ENCODE measurements at regions not wholly inside any gene's neighbourhood (a gene's known extent, or its start where the extent isn't known, plus 50 kb on each side); places are given as distances from the start of the nearest gene placed in this dataset.

DNA sequence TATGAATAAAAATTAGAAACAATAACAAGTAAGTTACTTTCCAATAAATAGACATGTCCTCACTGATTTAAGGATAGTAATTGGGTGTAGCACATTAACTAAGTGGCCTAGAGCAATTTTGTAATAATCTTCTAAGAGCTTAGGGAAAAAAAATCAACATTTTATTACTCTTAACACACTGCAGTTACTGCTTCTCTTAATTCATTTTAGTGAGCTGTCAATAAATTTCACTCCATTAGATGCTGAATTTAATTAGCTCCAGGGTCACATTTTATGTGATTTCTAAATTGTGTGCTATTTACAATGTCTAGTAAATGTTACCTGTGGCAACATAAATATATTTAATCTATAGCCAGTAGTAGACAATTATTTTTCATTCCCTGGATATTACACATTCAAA, 612.0 kb downstream of the C4orf33 start:
- in situ Hi-C loops (cut with MboI) = no loop called here
- CTCF ChIA-PET = interaction anchor here (1.1 kb wide), 1 partner anchor 348 kb away, joined by 3 read pairs; no protein-coding TSS in a partner anchor
- H3K79me2 ChIP-seq (ENCODE audit: control insufficient read depth, insufficient read depth, low read length) = no peaks in the 10 kb centered on the region
- H3K27ac ChIP-seq (ENCODE audit: control insufficient read depth, insufficient read depth) = no peak overlapping the region
- H2AFZ ChIP-seq (ENCODE audit: control insufficient read depth, low read depth, low read length) = no peak overlapping the region
- no peak overlapping the region for H3K4me2 ChIP-seq (ENCODE audit: control insufficient read depth, insufficient read depth)
- no peaks in the 10 kb centered on the region for H4K20me1 ChIP-seq (ENCODE audit: control insufficient read depth, insufficient read depth)
- H3K36me3 ChIP-seq (ENCODE audit: control insufficient read depth in 2 of 2, insufficient read depth in 2 of 2, low read length in 1 of 2) = no peaks in the 10 kb centered on the region
- intact Hi-C loops (cut with micrococcal nuclease; ENCODE audit: unreplicated experiment) = no loop called here
- no peak overlapping the region for H3K9ac ChIP-seq (ENCODE audit: control insufficient read depth, insufficient read depth, low read length)
- DNase-seq (ENCODE audit: low read depth, low spot score) (no peak), ATAC-seq (no peak), FAIRE-seq (no peak)
- H3K4me3 ChIP-seq = no peak overlapping the region
- SMC1A ChIA-PET (ENCODE audit: uncharacterized antibody, unreplicated experiment) = no interaction called here
- BruUV-seq (replicated peaks) = no TSS peak
- no peaks in the 10 kb centered on the region for H3K27me3 ChIP-seq (replicated peaks in 1 of 2; ENCODE audit: control insufficient read depth in 2 of 2, insufficient read depth in 2 of 2, low read length in 1 of 2)
- RAD21 ChIA-PET (ENCODE audit: unreplicated experiment) = no interaction called here
- POLR2A ChIA-PET = no interaction called here
- TF ChIP-seq SP1 (IDR thresholded peaks at IDR 0.05; ENCODE audit: low read depth, low read length) = no peak
- TF ChIP-seq, protein P1, sequence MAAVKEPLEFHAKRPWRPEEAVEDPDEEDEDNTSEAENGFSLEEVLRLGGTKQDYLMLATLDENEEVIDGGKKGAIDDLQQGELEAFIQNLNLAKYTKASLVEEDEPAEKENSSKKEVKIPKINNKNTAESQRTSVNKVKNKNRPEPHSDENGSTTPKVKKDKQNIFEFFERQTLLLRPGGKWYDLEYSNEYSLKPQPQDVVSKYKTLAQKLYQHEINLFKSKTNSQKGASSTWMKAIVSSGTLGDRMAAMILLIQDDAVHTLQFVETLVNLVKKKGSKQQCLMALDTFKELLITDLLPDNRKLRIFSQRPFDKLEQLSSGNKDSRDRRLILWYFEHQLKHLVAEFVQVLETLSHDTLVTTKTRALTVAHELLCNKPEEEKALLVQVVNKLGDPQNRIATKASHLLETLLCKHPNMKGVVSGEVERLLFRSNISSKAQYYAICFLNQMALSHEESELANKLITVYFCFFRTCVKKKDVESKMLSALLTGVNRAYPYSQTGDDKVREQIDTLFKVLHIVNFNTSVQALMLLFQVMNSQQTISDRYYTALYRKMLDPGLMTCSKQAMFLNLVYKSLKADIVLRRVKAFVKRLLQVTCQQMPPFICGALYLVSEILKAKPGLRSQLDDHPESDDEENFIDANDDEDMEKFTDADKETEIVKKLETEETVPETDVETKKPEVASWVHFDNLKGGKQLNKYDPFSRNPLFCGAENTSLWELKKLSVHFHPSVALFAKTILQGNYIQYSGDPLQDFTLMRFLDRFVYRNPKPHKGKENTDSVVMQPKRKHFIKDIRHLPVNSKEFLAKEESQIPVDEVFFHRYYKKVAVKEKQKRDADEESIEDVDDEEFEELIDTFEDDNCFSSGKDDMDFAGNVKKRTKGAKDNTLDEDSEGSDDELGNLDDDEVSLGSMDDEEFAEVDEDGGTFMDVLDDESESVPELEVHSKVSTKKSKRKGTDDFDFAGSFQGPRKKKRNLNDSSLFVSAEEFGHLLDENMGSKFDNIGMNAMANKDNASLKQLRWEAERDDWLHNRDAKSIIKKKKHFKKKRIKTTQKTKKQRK (IDR thresholded peaks at IDR 0.05; ENCODE audit: low read depth, low read length) = no peak
- TF ChIP-seq, protein P2, sequence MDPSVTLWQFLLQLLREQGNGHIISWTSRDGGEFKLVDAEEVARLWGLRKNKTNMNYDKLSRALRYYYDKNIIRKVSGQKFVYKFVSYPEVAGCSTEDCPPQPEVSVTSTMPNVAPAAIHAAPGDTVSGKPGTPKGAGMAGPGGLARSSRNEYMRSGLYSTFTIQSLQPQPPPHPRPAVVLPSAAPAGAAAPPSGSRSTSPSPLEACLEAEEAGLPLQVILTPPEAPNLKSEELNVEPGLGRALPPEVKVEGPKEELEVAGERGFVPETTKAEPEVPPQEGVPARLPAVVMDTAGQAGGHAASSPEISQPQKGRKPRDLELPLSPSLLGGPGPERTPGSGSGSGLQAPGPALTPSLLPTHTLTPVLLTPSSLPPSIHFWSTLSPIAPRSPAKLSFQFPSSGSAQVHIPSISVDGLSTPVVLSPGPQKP (IDR thresholded peaks at IDR 0.05; ENCODE audit: low read depth, low read length) = no peak
- no peak for TF ChIP-seq NFIC (IDR thresholded peaks at IDR 0.05; ENCODE audit: low read depth, low read length)
- TF ChIP-seq NR2F1 (conservative IDR thresholded peaks at IDR 0.05) = no peak
- TF ChIP-seq, protein P3, sequence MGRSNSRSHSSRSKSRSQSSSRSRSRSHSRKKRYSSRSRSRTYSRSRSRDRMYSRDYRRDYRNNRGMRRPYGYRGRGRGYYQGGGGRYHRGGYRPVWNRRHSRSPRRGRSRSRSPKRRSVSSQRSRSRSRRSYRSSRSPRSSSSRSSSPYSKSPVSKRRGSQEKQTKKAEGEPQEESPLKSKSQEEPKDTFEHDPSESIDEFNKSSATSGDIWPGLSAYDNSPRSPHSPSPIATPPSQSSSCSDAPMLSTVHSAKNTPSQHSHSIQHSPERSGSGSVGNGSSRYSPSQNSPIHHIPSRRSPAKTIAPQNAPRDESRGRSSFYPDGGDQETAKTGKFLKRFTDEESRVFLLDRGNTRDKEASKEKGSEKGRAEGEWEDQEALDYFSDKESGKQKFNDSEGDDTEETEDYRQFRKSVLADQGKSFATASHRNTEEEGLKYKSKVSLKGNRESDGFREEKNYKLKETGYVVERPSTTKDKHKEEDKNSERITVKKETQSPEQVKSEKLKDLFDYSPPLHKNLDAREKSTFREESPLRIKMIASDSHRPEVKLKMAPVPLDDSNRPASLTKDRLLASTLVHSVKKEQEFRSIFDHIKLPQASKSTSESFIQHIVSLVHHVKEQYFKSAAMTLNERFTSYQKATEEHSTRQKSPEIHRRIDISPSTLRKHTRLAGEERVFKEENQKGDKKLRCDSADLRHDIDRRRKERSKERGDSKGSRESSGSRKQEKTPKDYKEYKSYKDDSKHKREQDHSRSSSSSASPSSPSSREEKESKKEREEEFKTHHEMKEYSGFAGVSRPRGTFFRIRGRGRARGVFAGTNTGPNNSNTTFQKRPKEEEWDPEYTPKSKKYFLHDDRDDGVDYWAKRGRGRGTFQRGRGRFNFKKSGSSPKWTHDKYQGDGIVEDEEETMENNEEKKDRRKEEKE (IDR thresholded peaks at IDR 0.05) = no peak
- TF ChIP-seq ATF2 (IDR thresholded peaks at IDR 0.05; ENCODE audit: low read length) = no peak
- TF ChIP-seq SIN3A (IDR thresholded peaks at IDR 0.05; ENCODE audit: low read depth, low read length) = no peak
- TF ChIP-seq ZNF622 (IDR thresholded peaks at IDR 0.05) = no peak
- no peak for TF ChIP-seq ZNF384 (IDR thresholded peaks at IDR 0.05; ENCODE audit: borderline replicate concordance, low read depth, low read length)
- TF ChIP-seq RBBP5 (conservative IDR thresholded peaks at IDR 0.05) = no peak
- no peak for TF ChIP-seq MEF2A (IDR thresholded peaks at IDR 0.05; ENCODE audit: insufficient read depth, low read depth, low read length)
- TF ChIP-seq ZSCAN29 (IDR thresholded peaks at IDR 0.05) = no peak
- no peak for TF ChIP-seq USF1 (IDR thresholded peaks at IDR 0.05; ENCODE audit: borderline replicate concordance, extremely low read length, insufficient read depth, low read depth, low read length)
- no peak for TF ChIP-seq NRF1 (conservative IDR thresholded peaks at IDR 0.05; ENCODE audit: low read depth, low read length)
- H3K9me3 ChIP-seq (replicated peaks; ENCODE audit: control insufficient read depth, insufficient read depth, low read length) = no peaks in the 10 kb centered on the region
- H3K4me1 ChIP-seq (ENCODE audit: control insufficient read depth, insufficient read depth, low read length) = no peaks in the 10 kb centered on the region

All from GM12878 (cell line).